Stimulated activated CD4-positive, alpha-beta T cell treated with anti-CD3 and anti-CD28 coated beads, Interleukin-12 subunit alpha, Interleukin-12 subunit beta, amount 100 ng/mL, for 24 hours (primary cell): ENCODE measurements at regions not wholly inside any gene's neighbourhood (a gene's known extent, or its start where the extent isn't known, plus 50 kb on each side); places are given as distances from the start of the nearest gene placed in this dataset.
"Not testable (repeated sequence)": the region's sequence is repeated elsewhere in the genome, so short reads cannot be mapped to it uniquely, and the experiment has no call there.

Experiments
- DNase-seq, 2 experiments: peaks; one replicate each; pipeline ENCODE4 v3.0.0-alpha.2; 2020; ENCODE audit warnings: low read depth in 2 of 2

GRCh38 chr2:132272713-132273112, 111.0 kb upstream of the ANKRD30BL start:
- no peak for DNase-seq

GRCh38 chr2:132273585-132273984, 111.8 kb upstream of the ANKRD30BL start:
- not testable (repeated sequence) for DNase-seq

GRCh38 chr2:132274000-132274399, 112.2 kb upstream of the ANKRD30BL start:
- DNase-seq: no peak

GRCh38 chr2:132275396-132275795, 113.6 kb upstream of the ANKRD30BL start:
- DNase-seq: no peak

GRCh38 chr2:132276571-132276981, 114.8 kb upstream of the ANKRD30BL start:
- no peak for DNase-seq

GRCh38 chr2:132278267-132278666, 116.5 kb upstream of the ANKRD30BL start:
- no peak for DNase-seq

- DNase-seq: no peak
Measured at GRCh38 chr2:132279344-132279743, 117.6 kb upstream of the ANKRD30BL start.

GRCh38 chr2:132279930-132280615, 118.3 kb upstream of the ANKRD30BL start:
- DNase-seq: no peak

- no peak for DNase-seq
Measured at GRCh38 chr2:132280912-132281311, 119.2 kb upstream of the ANKRD30BL start.

GRCh38 chr2:132282104-132282503, 120.4 kb upstream of the ANKRD30BL start:
- not testable (repeated sequence) for DNase-seq

GRCh38 chr2:132282911-132283310, 121.2 kb upstream of the ANKRD30BL start:
- DNase-seq: no peak

- not testable (repeated sequence) for DNase-seq
Measured at GRCh38 chr2:132286289-132286911, 124.6 kb upstream of the ANKRD30BL start.

- not testable (repeated sequence) for DNase-seq
Measured at GRCh38 chr2:132287910-132288309, 126.2 kb upstream of the ANKRD30BL start.

GRCh38 chr2:132289138-132289537, 127.4 kb upstream of the ANKRD30BL start:
- DNase-seq: not testable (repeated sequence)

- DNase-seq: not testable (repeated sequence)
Measured at GRCh38 chr2:132289812-132290211, 126.8 kb upstream of the GPR39 start.

GRCh38 chr2:132300592-132301378, 115.8 kb upstream of the GPR39 start:
- DNase-seq: not testable (repeated sequence)

- DNase-seq: not testable (repeated sequence)
Measured at GRCh38 chr2:132304661-132305380, 111.8 kb upstream of the GPR39 start.

- DNase-seq: not testable (repeated sequence)
Measured at GRCh38 chr2:132307613-132308198, 108.9 kb upstream of the GPR39 start.

- DNase-seq: not testable (repeated sequence)
Measured at GRCh38 chr2:132309203-132309602, 107.4 kb upstream of the GPR39 start.

GRCh38 chr2:132315546-132315945, 101.1 kb upstream of the GPR39 start:
- not testable (repeated sequence) for DNase-seq

- DNase-seq: not testable (repeated sequence)
Measured at GRCh38 chr2:132317026-132317680, 99.5 kb upstream of the GPR39 start.
